H1 (cell line): ENCODE measurements at regions not wholly inside any gene's neighbourhood (a gene's known extent, or its start where the extent isn't known, plus 50 kb on each side); places are given as distances from the start of the nearest gene placed in this dataset.

Experiments
- CTCF ChIA-PET: fragments of 300-600 bp; sonication (Branson Sonifier 250); formaldehyde crosslinking; loops from one replicate; lab custom pipeline; 2021; ENCODE audit not compliant: partially characterized antibody; lab: Charles Lee
- POLR2A ChIA-PET: fragments of 300-600 bp; sonication (Branson Sonifier 250); formaldehyde crosslinking; loops from one replicate; lab custom pipeline; 2021; ENCODE audit warnings: inconsistent platforms; ENCODE audit not compliant: partially characterized antibody; lab: Charles Lee
- DNase-seq, 2 experiments: peaks; one replicate each; pipeline versions ENCODE4 v3.0.0 to v3.0.0-alpha.2; 2010 to 2022; ENCODE audit warnings: low spot score in 2 of 2, low read depth in 1 of 2, mixed read lengths in 1 of 2
- FAIRE-seq: peaks from 2 replicates; lab custom pipeline; 2011; peaks lifted over from hg19 to GRCh38; lab: Jason Lieb, UNC
- H2AFZ ChIP-seq: 2 replicates; pipeline ENCODE4 v1.8.1; 2012; ENCODE audit warnings: low read length, inconsistent platforms
- H2AK5ac ChIP-seq: 2 replicates; pipeline ENCODE4 v1.6.1; 2013; ENCODE audit warnings: low read depth, low read length
- H2BK120ac ChIP-seq: replicated peaks from 2 replicates; pipeline ENCODE3; 2013; ENCODE audit warnings: low read depth, low read length, inconsistent platforms
- H2BK12ac ChIP-seq: 2 replicates; pipeline ENCODE4 v1.6.1; 2013; ENCODE audit warnings: low read depth, low read length
- H2BK15ac ChIP-seq: 2 replicates; pipeline ENCODE4 v1.6.1; 2013; ENCODE audit warnings: low read length
- H2BK20ac ChIP-seq: 2 replicates; pipeline ENCODE4 v1.6.1; 2013; ENCODE audit warnings: low read length
- H2BK5ac ChIP-seq: 2 replicates; pipeline ENCODE4 v1.6.1; 2013; ENCODE audit warnings: low read depth, low read length
- H3K14ac ChIP-seq: 2 replicates; pipeline ENCODE4 v1.6.1; 2013; ENCODE audit warnings: inconsistent platforms; ENCODE audit not compliant: insufficient read length
- H3K18ac ChIP-seq: 2 replicates; pipeline ENCODE4 v1.6.1; 2013; ENCODE audit warnings: low read length; ENCODE audit errors: extremely low read depth
- H3K23ac ChIP-seq: 2 replicates; pipeline ENCODE4 v1.6.1; 2013; ENCODE audit warnings: inconsistent platforms; ENCODE audit not compliant: insufficient read length
- H3K23me2 ChIP-seq: 2 replicates; pipeline ENCODE4 v1.6.1; 2013; ENCODE audit warnings: low read depth, low read length
- H3K27ac ChIP-seq: 2 replicates; pipeline ENCODE4 v1.6.1; 2011; ENCODE audit warnings: low read depth, low read length, inconsistent platforms
- H3K27me3 ChIP-seq, 4 experiments: replicated peaks in 1 of 4; 1 replicate in 1 of 4; 2 replicates in 3 of 4; pipeline versions ENCODE4 v1.6.1 to v1.8.1; 2011 to 2013; ENCODE audit warnings: low read length in 3 of 4, mild to moderate bottlenecking in 3 of 4, inconsistent platforms in 2 of 4, mixed read lengths in 2 of 4, moderate library complexity in 1 of 4; ENCODE audit not compliant: control insufficient read depth in 3 of 4, insufficient read depth in 3 of 4; ENCODE audit errors: extremely low read depth in 1 of 4
- H3K36me3 ChIP-seq, 4 experiments: 2 replicates each; pipeline versions ENCODE4 v1.6.1 to v1.8.1; 2011 to 2013; ENCODE audit warnings: mild to moderate bottlenecking in 4 of 4, low read length in 3 of 4, moderate library complexity in 2 of 4, control low read depth in 1 of 4, inconsistent platforms in 1 of 4; ENCODE audit not compliant: insufficient read depth in 4 of 4, control insufficient read depth in 2 of 4
- H3K4ac ChIP-seq: replicated peaks from 2 replicates; pipeline ENCODE3; 2013; ENCODE audit warnings: low read length, low read depth, mixed read lengths, inconsistent platforms; ENCODE audit not compliant: insufficient read length
- H3K4me1 ChIP-seq, 4 experiments: replicated peaks in 1 of 4; 1 replicate in 1 of 4; 2 replicates in 3 of 4; pipeline versions ENCODE4 v1.6.1 to v1.8.1; 2011 to 2013; ENCODE audit warnings: low read length in 3 of 4, inconsistent platforms in 2 of 4, mixed read lengths in 1 of 4; ENCODE audit not compliant: insufficient read depth in 4 of 4, control insufficient read depth in 3 of 4
- H3K4me2 ChIP-seq, 2 experiments: 2 replicates each; pipeline versions ENCODE4 v1.6.1 to v1.8.1; 2011 to 2013; ENCODE audit warnings: low read depth in 2 of 2, low read length in 2 of 2, control low read depth in 1 of 2, inconsistent platforms in 1 of 2, mild to moderate bottlenecking in 1 of 2; ENCODE audit not compliant: insufficient read depth in 1 of 2
- H3K4me3 ChIP-seq, 4 experiments: fragments of 200-600, 300-600 bp in 1 of 4; sonication (generic), shearing (Covaris generic), sonication (Bioruptor Twin) in 1 of 4; 2 replicates each; pipeline versions ENCODE4 v1.5.1 to v1.8.1; 2011 to 2016; ENCODE audit warnings: low read length in 4 of 4, low read depth in 3 of 4, control low read depth in 2 of 4, inconsistent platforms in 2 of 4, mild to moderate bottlenecking in 2 of 4, mixed read lengths in 1 of 4, moderate library complexity in 1 of 4; ENCODE audit not compliant: insufficient read depth in 2 of 4; ENCODE audit errors: extremely low read depth in 1 of 4
- H3K56ac ChIP-seq: replicated peaks from 2 replicates; pipeline ENCODE3; 2013; ENCODE audit warnings: low read depth, mild to moderate bottlenecking, mixed read lengths, low read length, inconsistent platforms; ENCODE audit not compliant: insufficient read length
- H3K79me1 ChIP-seq: 2 replicates; pipeline ENCODE4 v1.6.1; 2013; ENCODE audit warnings: low read depth, low read length, control low read depth
- H3K79me2 ChIP-seq, 2 experiments: 2 replicates each; pipeline versions ENCODE4 v1.6.1 to v1.8.1; 2012 to 2013; ENCODE audit warnings: low read length in 2 of 2, mild to moderate bottlenecking in 2 of 2, inconsistent platforms in 1 of 2; ENCODE audit not compliant: insufficient read depth in 2 of 2, control insufficient read depth in 1 of 2
- H3K9ac ChIP-seq, 4 experiments: replicated peaks in 1 of 4; 1 replicate in 1 of 4; 2 replicates in 3 of 4; pipeline versions ENCODE4 v1.6.1 to v1.8.1; 2011 to 2013; ENCODE audit warnings: low read depth in 3 of 4, low read length in 3 of 4, control low read depth in 2 of 4, mild to moderate bottlenecking in 2 of 4, moderate library complexity in 2 of 4, inconsistent platforms in 1 of 4; ENCODE audit errors: extremely low read depth in 1 of 4
- H3K9me3 ChIP-seq, 2 experiments: 2 replicates each; pipeline versions ENCODE4 v1.6.1 to v1.8.1; 2012 to 2013; ENCODE audit warnings: mild to moderate bottlenecking in 2 of 2, moderate library complexity in 2 of 2, control low read depth in 1 of 2, inconsistent platforms in 1 of 2, low read depth in 1 of 2, low read length in 1 of 2, mixed read lengths in 1 of 2; ENCODE audit not compliant: insufficient read depth in 2 of 2
- H4K20me1 ChIP-seq, 2 experiments: replicated peaks in 1 of 2; 2 replicates each; pipeline versions ENCODE3 to v1.8.1; 2011 to 2013; ENCODE audit warnings: inconsistent platforms in 2 of 2, low read length in 2 of 2, mild to moderate bottlenecking in 1 of 2; ENCODE audit not compliant: insufficient read depth in 2 of 2, control insufficient read depth in 1 of 2
- H4K5ac ChIP-seq: 2 replicates; pipeline ENCODE4 v1.6.1; 2013; ENCODE audit warnings: low read length, low read depth, mixed read lengths, inconsistent platforms; ENCODE audit not compliant: insufficient read length
- H4K8ac ChIP-seq: 2 replicates; pipeline ENCODE4 v1.8.0; 2013; ENCODE audit warnings: mild to moderate bottlenecking, moderate library complexity, low read length, inconsistent platforms; ENCODE audit not compliant: insufficient read depth; ENCODE audit errors: extremely low read depth
- H4K91ac ChIP-seq: replicated peaks from 2 replicates; pipeline ENCODE3; 2013; ENCODE audit warnings: low read length, mixed read lengths, inconsistent platforms; ENCODE audit not compliant: insufficient read length
- BCL11A ChIP-seq, 2 experiments: IDR thresholded peaks; one replicate each; pipeline ENCODE4 v1.6.1; 2011; ENCODE audit warnings: low read depth in 2 of 2, low read length in 2 of 2, mild to moderate bottlenecking in 2 of 2
- E2F6 ChIP-seq: IDR thresholded peaks from 2 replicates; pipeline ENCODE4 v1.6.1; 2012; ENCODE audit warnings: inconsistent platforms
- GABPA ChIP-seq: IDR thresholded peaks from 2 replicates; pipeline ENCODE4 v1.6.1; 2011; ENCODE audit warnings: mild to moderate bottlenecking, low read length, moderate library complexity, borderline replicate concordance; ENCODE audit not compliant: insufficient read depth
- HDAC6 ChIP-seq: IDR thresholded peaks from one replicate; pipeline ENCODE4 v1.7.1; 2012; ENCODE audit warnings: low read depth, mild to moderate bottlenecking, inconsistent platforms, low read length, moderate library complexity
- JUN ChIP-seq: IDR thresholded peaks from 2 replicates; pipeline ENCODE4 v1.6.1; 2011; ENCODE audit warnings: low read depth, mild to moderate bottlenecking, improper control_type of control experiment, low read length
- KDM4A ChIP-seq: IDR thresholded peaks from one replicate; pipeline ENCODE4 v1.7.1; 2012; ENCODE audit warnings: low read depth, mild to moderate bottlenecking, moderate library complexity, low read length, inconsistent platforms; ENCODE audit not compliant: severe bottlenecking
- NRF1 ChIP-seq: IDR thresholded peaks from 2 replicates; pipeline ENCODE4 v1.6.1; 2011; ENCODE audit warnings: mild to moderate bottlenecking, low read depth, low read length, improper control_type of control experiment
- POLR2AphosphoS5 ChIP-seq: IDR thresholded peaks from 2 replicates; pipeline ENCODE4 v1.6.1; 2011; ENCODE audit warnings: low read depth, low read length
- RAD21 ChIP-seq, 2 experiments: IDR thresholded peaks in 1 of 2; conservative IDR thresholded peaks in 1 of 2; 2 replicates each; pipeline ENCODE4 v1.6.1; 2011; ENCODE audit warnings: low read depth in 2 of 2, low read length in 2 of 2, improper control_type of control experiment in 1 of 2, inconsistent platforms in 1 of 2, mild to moderate bottlenecking in 1 of 2, moderate library complexity in 1 of 2
- RFX5 ChIP-seq: IDR thresholded peaks from 2 replicates; pipeline ENCODE4 v1.6.1; 2011; ENCODE audit warnings: low read depth, low read length, improper control_type of control experiment, borderline replicate concordance
- SP1 ChIP-seq: IDR thresholded peaks from 2 replicates; pipeline ENCODE4 v1.6.1; 2011; ENCODE audit warnings: low read depth, low read length
- SP2 ChIP-seq: IDR thresholded peaks from 2 replicates; pipeline ENCODE4 v1.6.1; 2012; ENCODE audit warnings: mild to moderate bottlenecking, low read length, inconsistent platforms
- TEAD4 ChIP-seq: IDR thresholded peaks from 2 replicates; pipeline ENCODE4 v1.6.1; 2012; ENCODE audit warnings: low read depth, low read length, inconsistent platforms, mixed read lengths
- ZNF274 ChIP-seq: IDR thresholded peaks from 2 replicates; pipeline ENCODE4 v1.7.0; 2012; ENCODE audit warnings: low read length, borderline replicate concordance; ENCODE audit errors: extremely low read depth
- TF ChIP-seq, protein P1 (sequence below): IDR thresholded peaks from 2 replicates; pipeline ENCODE4 v1.6.1; 2011; ENCODE audit warnings: low read length, improper control_type of control experiment

DNA sequence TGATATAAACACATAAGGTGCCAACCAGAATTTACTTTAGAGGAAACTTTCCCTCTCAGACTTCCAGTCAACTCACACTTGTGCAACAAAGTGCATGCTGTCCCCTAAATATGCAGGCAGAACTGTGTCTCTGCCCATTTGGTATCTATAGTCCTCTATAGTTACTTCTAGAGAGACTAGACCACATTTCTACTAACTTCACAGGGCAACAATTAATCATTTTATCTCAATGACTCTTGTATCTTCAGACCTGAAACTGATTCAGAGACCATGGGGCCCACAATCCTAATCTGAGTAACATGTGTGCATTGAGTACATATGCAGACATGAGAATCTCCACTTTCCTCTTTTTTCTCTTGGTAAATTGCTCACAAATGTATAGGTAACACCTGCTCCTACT, 158.1 kb downstream of the ZNF486 start:
- Histone ChIP-seq H3K4me3 (no peak overlapping the region), H2BK12ac (no peak overlapping the region), H3K27ac (no peak overlapping the region), H3K4me1 (peaks cover 0 to 4% (median 0%) of the 10 kb centered on the region in 4 experiments; a peak in 3 of 7 replicates), H3K23me2 (no peaks in the 10 kb centered on the region), H4K20me1 (no peaks in the 10 kb centered on the region), H2BK5ac (no peak overlapping the region), H4K5ac (no peak overlapping the region), H3K9me3 (no peaks in the 10 kb centered on the region), H2AK5ac (no peak overlapping the region), H2BK20ac (no peak overlapping the region), H3K23ac (no peak overlapping the region), H3K9ac (no peak overlapping the region), H3K79me1 (no peaks in the 10 kb centered on the region), H2BK120ac (no peak overlapping the region), H3K56ac (no peak overlapping the region), H4K91ac (no peak overlapping the region), H3K18ac (no peak overlapping the region), H2BK15ac (no peak overlapping the region), H2AFZ (no peak overlapping the region), H4K8ac (no peak overlapping the region), H3K14ac (no peak overlapping the region), H3K4me2 (no peak overlapping the region), H3K27me3 (no peaks in the 10 kb centered on the region), H3K79me2 (no peaks in the 10 kb centered on the region), H3K4ac (no peak overlapping the region), H3K36me3 (no peaks in the 10 kb centered on the region)
- DNase-seq (no peak), FAIRE-seq (no peak)
- ChIA-PET POLR2A (no interaction called here), CTCF (no interaction called here)
- TF ChIP-seq, protein P1, sequence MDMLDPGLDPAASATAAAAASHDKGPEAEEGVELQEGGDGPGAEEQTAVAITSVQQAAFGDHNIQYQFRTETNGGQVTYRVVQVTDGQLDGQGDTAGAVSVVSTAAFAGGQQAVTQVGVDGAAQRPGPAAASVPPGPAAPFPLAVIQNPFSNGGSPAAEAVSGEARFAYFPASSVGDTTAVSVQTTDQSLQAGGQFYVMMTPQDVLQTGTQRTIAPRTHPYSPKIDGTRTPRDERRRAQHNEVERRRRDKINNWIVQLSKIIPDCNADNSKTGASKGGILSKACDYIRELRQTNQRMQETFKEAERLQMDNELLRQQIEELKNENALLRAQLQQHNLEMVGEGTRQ, result no peak
- TF ChIP-seq HDAC6, result no peak
- no peak for TF ChIP-seq BCL11A (IDR thresholded peaks at IDR 0.05; ENCODE audit: low read depth in 2 of 2, low read length in 2 of 2)
- no peak for TF ChIP-seq GABPA
- no peak for TF ChIP-seq SP2
- TF ChIP-seq JUN, result no peak
- TF ChIP-seq NRF1, result no peak
- no peak for TF ChIP-seq RFX5
- TF ChIP-seq TEAD4, result no peak
- TF ChIP-seq SP1, result no peak
- no peak for TF ChIP-seq ZNF274
- no peak for TF ChIP-seq RAD21 (IDR thresholded peaks at IDR 0.05 in 1 of 2, conservative IDR thresholded peaks at IDR 0.05 in 1 of 2; ENCODE audit: low read depth in 2 of 2, low read length in 2 of 2)
- no peak for TF ChIP-seq POLR2AphosphoS5
- TF ChIP-seq KDM4A, result no peak
- TF ChIP-seq E2F6, result no peak
